GM12878 (cell line): ENCODE measurements at regions not wholly inside any gene's neighbourhood (a gene's known extent, or its start where the extent isn't known, plus 50 kb on each side); places are given as distances from the start of the nearest gene placed in this dataset.

ENCODE experiments used
- ATAC-seq: fragments of 200-7000 bp; cut with Tn5 transposase; 3 replicates; pipeline ENCODE4 v1.9.1; 2020; ENCODE audit warnings: mild to moderate bottlenecking, moderate library complexity
- BruUV-seq: library from RNA; stranded (reverse); fragments of 400-500 nt; replicated peaks from 2 replicates; lab custom pipeline; 2021; lab: Mats Ljungman, UMichigan
- CTCF ChIA-PET: fragments of 300-600 bp; sonication (Branson Sonifier 250); formaldehyde crosslinking; extraction: SDS; loops from one replicate; lab custom pipeline; 2021; ENCODE audit warnings: inconsistent platforms; lab: Yijun Ruan, JAX
- POLR2A ChIA-PET: fragments of 350-600 bp; formaldehyde crosslinking; extraction: SDS; loops from one replicate; lab custom pipeline; 2021; ENCODE audit warnings: inconsistent platforms; lab: Charles Lee
- RAD21 ChIA-PET: fragments of 300-600 bp; sonication (Branson Sonifier 250); formaldehyde crosslinking; loops from one replicate; lab custom pipeline; 2023; ENCODE audit warnings: antibody characterized with exemption; ENCODE audit not compliant: unreplicated experiment; lab: Charles Lee
- SMC1A ChIA-PET: fragments of 300-600 bp; sonication (Branson Sonifier 250); formaldehyde crosslinking; loops from one replicate; lab custom pipeline; 2023; ENCODE audit not compliant: unreplicated experiment, uncharacterized antibody; lab: Charles Lee
- DNase-seq: peaks from one replicate; pipeline ENCODE4 v3.0.0-alpha.2; 2011; ENCODE audit warnings: low read depth, low spot score
- FAIRE-seq: peaks from 3 replicates; lab custom pipeline; 2011; peaks lifted over from hg19 to GRCh38; lab: Jason Lieb, UNC
- H2AFZ ChIP-seq: 2 replicates; pipeline ENCODE4 v1.6.0; 2011; ENCODE audit warnings: low read depth, low read length, control low read depth; ENCODE audit not compliant: control insufficient read depth
- H3K27ac ChIP-seq: 2 replicates; pipeline ENCODE4 v1.5.1; 2011; ENCODE audit warnings: control low read depth; ENCODE audit not compliant: control insufficient read depth, insufficient read depth
- H3K27me3 ChIP-seq, 2 experiments: replicated peaks in 1 of 2; 2 replicates each; pipeline versions ENCODE4 v1.6.0 to v1.6.1; 2011; ENCODE audit warnings: low read length in 1 of 2; ENCODE audit not compliant: control insufficient read depth in 2 of 2, insufficient read depth in 2 of 2
- H3K36me3 ChIP-seq, 2 experiments: 2 replicates each; pipeline ENCODE4 v1.5.1; 2011; ENCODE audit warnings: low read length in 1 of 2; ENCODE audit not compliant: control insufficient read depth in 2 of 2, insufficient read depth in 2 of 2
- H3K4me1 ChIP-seq: 2 replicates; pipeline ENCODE4 v1.6.1; 2011; ENCODE audit warnings: mild to moderate bottlenecking, low read length, moderate library complexity, mixed read lengths; ENCODE audit not compliant: control insufficient read depth, insufficient read depth
- H3K4me2 ChIP-seq: 2 replicates; pipeline ENCODE4 v1.6.0; 2011; ENCODE audit warnings: control low read depth; ENCODE audit not compliant: control insufficient read depth, insufficient read depth
- H3K4me3 ChIP-seq: fragments of 200-600 bp; sonication (generic); 2 replicates; pipeline ENCODE4 v1.5.1; 2016
- H3K79me2 ChIP-seq: 2 replicates; pipeline ENCODE4 v1.6.0; 2011; ENCODE audit warnings: low read length; ENCODE audit not compliant: control insufficient read depth, insufficient read depth
- H3K9ac ChIP-seq: 2 replicates; pipeline ENCODE4 v1.8.0; 2011; ENCODE audit warnings: low read length, control low read depth, mixed read lengths; ENCODE audit not compliant: control insufficient read depth, insufficient read depth
- H3K9me3 ChIP-seq: replicated peaks from 3 replicates; pipeline ENCODE4 v1.5.1; 2011; ENCODE audit warnings: mild to moderate bottlenecking, low read length; ENCODE audit not compliant: control insufficient read depth, insufficient read depth
- H4K20me1 ChIP-seq: 2 replicates; pipeline ENCODE4 v1.6.0; 2011; ENCODE audit not compliant: control insufficient read depth, insufficient read depth
- BCLAF1 ChIP-seq: fragments of 450-650 bp; IDR thresholded peaks from 2 replicates; pipeline ENCODE4 v1.6.1; 2017; ENCODE audit warnings: antibody characterized with exemption, mild to moderate bottlenecking, moderate library complexity
- BMI1 ChIP-seq: fragments of 450-650 bp; IDR thresholded peaks from 2 replicates; pipeline ENCODE4 v1.6.1; 2016; ENCODE audit warnings: mild to moderate bottlenecking, moderate library complexity, borderline replicate concordance
- MTA2 ChIP-seq: fragments of 450-650 bp; IDR thresholded peaks from 2 replicates; pipeline ENCODE4 v1.6.1; 2016; ENCODE audit warnings: low read depth, mild to moderate bottlenecking, moderate library complexity
- MTA3 ChIP-seq: IDR thresholded peaks from 2 replicates; pipeline ENCODE4 v1.6.1; 2012; ENCODE audit warnings: low read length, inconsistent platforms, borderline replicate concordance
- NR2C1 ChIP-seq: fragments of 450-650 bp; IDR thresholded peaks from 2 replicates; pipeline ENCODE4 v1.6.1; 2017; ENCODE audit warnings: antibody characterized with exemption, mild to moderate bottlenecking, moderate library complexity
- PRDM15 ChIP-seq: fragments of 450-650 bp; formaldehyde crosslinking; IDR thresholded peaks from 2 replicates; pipeline ENCODE4 v1.4.0; 2020; ENCODE audit warnings: mild to moderate bottlenecking, moderate library complexity
- SIN3A ChIP-seq: IDR thresholded peaks from 2 replicates; pipeline ENCODE4 v1.6.1; 2012; ENCODE audit warnings: low read depth, low read length, improper control_type of control experiment
- SPI1 ChIP-seq: IDR thresholded peaks from 2 replicates; pipeline ENCODE4 v1.6.1; 2011; ENCODE audit warnings: low read depth, mild to moderate bottlenecking, low read length, moderate library complexity, borderline replicate concordance; ENCODE audit not compliant: insufficient read depth
- ZBED1 ChIP-seq: IDR thresholded peaks from 2 replicates; pipeline ENCODE4 v1.6.1; 2016; ENCODE audit warnings: borderline replicate concordance
- WGBS: methylation state at CpG from one replicate; pipeline ENCODE4 v1.1.6; 2016; ENCODE audit warnings: low lambda C conversion rate; ENCODE audit not compliant: insufficient replicate concordance, insufficient coverage; ENCODE audit errors: missing lambda C conversion rate; 5-methylcytosine and 5-hydroxymethylcytosine counted together
- in situ Hi-C: fragments of 300-500 bp; cut with MboI; formaldehyde crosslinking; loops from 9 replicates; pipeline ENCODE4 v1.14.3; 2018; ENCODE audit warnings: mixed read lengths
- intact Hi-C: fragments of 100-400 bp; cut with micrococcal nuclease; formaldehyde crosslinking; loops from one replicate; pipeline ENCODE4 v1.14.2; 2022; ENCODE audit not compliant: unreplicated experiment
- TF ChIP-seq, protein P1 (sequence below): fragments of 150-350 bp; IDR thresholded peaks from 2 replicates; pipeline ENCODE4 v1.6.1; 2016; ENCODE audit warnings: low read depth, low read length

GRCh38 chr5:173671121-173671949 lies 54.9 kb upstream of the BOD1 start (continued):
- TF ChIP-seq SPI1, result no peak
- TF ChIP-seq MTA2, result no peak
- TF ChIP-seq MTA3, result no peak

GRCh38 chr5:173672166-173672565 lies 55.7 kb upstream of the BOD1 start:
- SMC1A ChIA-PET, result interaction anchor here (0.8 to 1.9 kb wide), 2 partner anchors 8 to 14 kb away, joined by 3 to 5 read pairs; no protein-coding TSS in a partner anchor
- CTCF ChIA-PET, result no interaction called here
- TF ChIP-seq, protein P1, sequence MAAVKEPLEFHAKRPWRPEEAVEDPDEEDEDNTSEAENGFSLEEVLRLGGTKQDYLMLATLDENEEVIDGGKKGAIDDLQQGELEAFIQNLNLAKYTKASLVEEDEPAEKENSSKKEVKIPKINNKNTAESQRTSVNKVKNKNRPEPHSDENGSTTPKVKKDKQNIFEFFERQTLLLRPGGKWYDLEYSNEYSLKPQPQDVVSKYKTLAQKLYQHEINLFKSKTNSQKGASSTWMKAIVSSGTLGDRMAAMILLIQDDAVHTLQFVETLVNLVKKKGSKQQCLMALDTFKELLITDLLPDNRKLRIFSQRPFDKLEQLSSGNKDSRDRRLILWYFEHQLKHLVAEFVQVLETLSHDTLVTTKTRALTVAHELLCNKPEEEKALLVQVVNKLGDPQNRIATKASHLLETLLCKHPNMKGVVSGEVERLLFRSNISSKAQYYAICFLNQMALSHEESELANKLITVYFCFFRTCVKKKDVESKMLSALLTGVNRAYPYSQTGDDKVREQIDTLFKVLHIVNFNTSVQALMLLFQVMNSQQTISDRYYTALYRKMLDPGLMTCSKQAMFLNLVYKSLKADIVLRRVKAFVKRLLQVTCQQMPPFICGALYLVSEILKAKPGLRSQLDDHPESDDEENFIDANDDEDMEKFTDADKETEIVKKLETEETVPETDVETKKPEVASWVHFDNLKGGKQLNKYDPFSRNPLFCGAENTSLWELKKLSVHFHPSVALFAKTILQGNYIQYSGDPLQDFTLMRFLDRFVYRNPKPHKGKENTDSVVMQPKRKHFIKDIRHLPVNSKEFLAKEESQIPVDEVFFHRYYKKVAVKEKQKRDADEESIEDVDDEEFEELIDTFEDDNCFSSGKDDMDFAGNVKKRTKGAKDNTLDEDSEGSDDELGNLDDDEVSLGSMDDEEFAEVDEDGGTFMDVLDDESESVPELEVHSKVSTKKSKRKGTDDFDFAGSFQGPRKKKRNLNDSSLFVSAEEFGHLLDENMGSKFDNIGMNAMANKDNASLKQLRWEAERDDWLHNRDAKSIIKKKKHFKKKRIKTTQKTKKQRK, result no peak
- TF ChIP-seq SPI1 (no peak), NR2C1 (no peak), ZBED1 (no peak), BMI1 (no peak), BCLAF1 (no peak), SIN3A (no peak), PRDM15 (no peak)

More at GRCh38 chr5:173672166-173672565, 55.7 kb upstream of the BOD1 start:
- no peak overlapping the region for H3K27ac ChIP-seq
- DNase-seq, result no peak
- ChIA-PET RAD21 (no interaction called here), POLR2A (interaction anchor here (1.2 kb wide), 1 partner anchor 8 kb away, joined by 3 read pairs; no protein-coding TSS in a partner anchor)
- no peaks in the 10 kb centered on the region for H3K79me2 ChIP-seq
- 52% methylated on average over 8 of the region's 8 CpGs for WGBS
- no peak for FAIRE-seq
- H3K36me3 ChIP-seq, result no peaks in the 10 kb centered on the region
- peaks cover 2% of the 10 kb centered on the region; the same call in 2 of the 3 replicates for H3K9me3 ChIP-seq
- no peaks in the 10 kb centered on the region for H4K20me1 ChIP-seq
- no peak overlapping the region for H3K4me3 ChIP-seq
- H3K27me3 ChIP-seq, result no peaks in the 10 kb centered on the region
- H3K4me1 ChIP-seq, result no peaks in the 10 kb centered on the region
- intact Hi-C loops (no loop called here), in situ Hi-C loops (no loop called here)
- H2AFZ ChIP-seq, result no peak overlapping the region
- ATAC-seq, result no peak
- no peak overlapping the region for H3K9ac ChIP-seq
- no peak overlapping the region for H3K4me2 ChIP-seq
- BruUV-seq, result no TSS peak
